ENCODE measurements at regions not wholly inside any gene's neighbourhood (a gene's known extent, or its start where the extent isn't known, plus 50 kb on each side); places are given as distances from the start of the nearest gene placed in this dataset.

- DNase-seq: no peak
These were observed 179.1 kb downstream of the TFAP2C start for GRCh38 chr20:56808117-56808725.

GRCh38 chr20:56808732-56809131 is 179.6 kb downstream of the TFAP2C start:
- intact Hi-C loops (cut with DNase I): no loop called here
- peaks cover 23% of the 10 kb centered on the region for H3K27me3 ChIP-seq

More at GRCh38 chr20:56808117-56808725, 179.1 kb downstream of the TFAP2C start:
- no peaks in the 10 kb centered on the region for H3K9me3 ChIP-seq
- TF ChIP-seq CTCF (IDR thresholded peaks at IDR 0.05): no peak
- no peaks in the 10 kb centered on the region for H3K36me3 ChIP-seq
- no peak overlapping the region for H3K4me3 ChIP-seq
- ATAC-seq: no peak
- intact Hi-C loops (cut with DNase I): no loop called here
- H3K27ac ChIP-seq: no peak overlapping the region
- no peaks in the 10 kb centered on the region for H3K4me1 ChIP-seq
- H3K27me3 ChIP-seq: peaks cover 23% of the 10 kb centered on the region

GRCh38 chr20:56809668-56810067 is 180.6 kb downstream of the TFAP2C start:
- no peak overlapping the region for H3K27ac ChIP-seq
- no peak overlapping the region for H3K4me3 ChIP-seq
- DNase-seq (no peak), ATAC-seq (no peak)
- peaks cover 26% of the 10 kb centered on the region for H3K27me3 ChIP-seq
- H3K36me3 ChIP-seq: no peaks in the 10 kb centered on the region
- H3K9me3 ChIP-seq: no peaks in the 10 kb centered on the region
- TF ChIP-seq CTCF (IDR thresholded peaks at IDR 0.05): no peak
- intact Hi-C loops (cut with DNase I): no loop called here
- no peaks in the 10 kb centered on the region for H3K4me1 ChIP-seq

More at GRCh38 chr20:56808732-56809131, 179.6 kb downstream of the TFAP2C start:
- Histone ChIP-seq H3K36me3 (no peaks in the 10 kb centered on the region), H3K9me3 (no peaks in the 10 kb centered on the region), H3K4me1 (no peaks in the 10 kb centered on the region), H3K27ac (no peak overlapping the region), H3K4me3 (no peak overlapping the region)
- DNase-seq (no peak), ATAC-seq (no peak)
- no peak for TF ChIP-seq CTCF (IDR thresholded peaks at IDR 0.05)

- TF ChIP-seq CTCF (IDR thresholded peaks at IDR 0.05): no peak
- DNase-seq (no peak), ATAC-seq (no peak)
- Histone ChIP-seq H3K36me3 (no peaks in the 10 kb centered on the region), H3K9me3 (no peaks in the 10 kb centered on the region), H3K4me1 (no peaks in the 10 kb centered on the region), H3K4me3 (no peak overlapping the region), H3K27me3 (peaks cover 30% of the 10 kb centered on the region), H3K27ac (no peak overlapping the region)
- intact Hi-C loops (cut with DNase I): no loop called here
These were observed 181.0 kb downstream of the TFAP2C start for GRCh38 chr20:56810141-56810540.

GRCh38 chr20:56815796-56816195 is 186.7 kb downstream of the TFAP2C start:
- Histone ChIP-seq H3K9me3 (no peaks in the 10 kb centered on the region), H3K36me3 (no peaks in the 10 kb centered on the region), H3K27ac (no peak overlapping the region), H3K27me3 (peaks cover 8% of the 10 kb centered on the region), H3K4me1 (no peaks in the 10 kb centered on the region), H3K4me3 (no peak overlapping the region)
- no peak for TF ChIP-seq CTCF (IDR thresholded peaks at IDR 0.05)
- intact Hi-C loops (cut with DNase I): no loop called here
- ATAC-seq: no peak
- no peak for DNase-seq

- Histone ChIP-seq H3K27me3 (peaks cover 8% of the 10 kb centered on the region), H3K4me3 (no peak overlapping the region), H3K36me3 (no peaks in the 10 kb centered on the region), H3K27ac (no peak overlapping the region), H3K9me3 (no peaks in the 10 kb centered on the region), H3K4me1 (no peaks in the 10 kb centered on the region)
- ATAC-seq: no peak
- no peak for TF ChIP-seq CTCF (IDR thresholded peaks at IDR 0.05)
- DNase-seq: no peak
- intact Hi-C loops (cut with DNase I): no loop called here
These were observed 187.2 kb downstream of the TFAP2C start for GRCh38 chr20:56816349-56816748.

Data from upper lobe of right lung (tissue), 1 donor.